Left hindlimb (tissue), 1 donor: ENCODE measurements at regions not wholly inside any gene's neighbourhood (a gene's known extent, or its start where the extent isn't known, plus 50 kb on each side); places are given as distances from the start of the nearest gene placed in this dataset.

Source experiments
- DNase-seq: peaks from one replicate; pipeline ENCODE4 v3.0.0-alpha.2; 2018

DNA sequence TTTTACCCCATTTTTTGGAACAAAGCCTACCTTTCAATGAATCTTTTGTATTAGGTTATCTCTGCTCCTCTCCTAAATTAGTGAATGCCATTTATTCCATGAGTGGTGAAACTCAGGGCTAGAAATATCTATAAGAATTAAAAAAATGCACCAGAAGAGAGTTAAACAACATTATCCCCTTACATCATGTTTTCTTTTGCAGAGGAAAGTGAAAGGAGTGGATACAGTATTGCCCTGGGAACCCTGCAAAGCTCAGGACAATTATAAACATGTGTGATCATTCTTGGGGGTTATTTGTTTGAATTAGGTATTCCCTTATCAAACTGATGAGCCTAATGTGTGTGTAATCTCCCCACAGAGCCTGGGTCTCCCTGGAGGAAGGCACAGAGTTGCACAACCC is 559.2 kb downstream of the RNF144A start:
- no peak for DNase-seq

DNA sequence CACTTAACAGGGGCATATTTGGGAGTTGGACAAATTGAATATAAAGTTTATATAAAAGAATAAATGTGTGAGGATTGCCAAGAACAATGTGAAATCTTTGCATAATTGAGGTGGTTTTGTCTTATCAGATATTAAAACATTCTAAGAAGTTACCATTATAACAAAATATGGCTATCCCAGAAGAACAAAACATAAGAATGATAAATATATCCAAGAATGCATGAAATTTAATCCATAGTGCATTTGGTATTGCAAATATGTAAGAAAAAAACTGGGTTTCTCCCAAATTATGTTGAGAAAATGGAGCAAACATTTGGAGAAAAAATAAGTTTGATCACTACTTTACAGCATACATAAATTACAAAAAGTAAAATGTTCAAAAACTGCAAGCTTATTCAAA is 562.4 kb downstream of the RNF144A start:
- no peak for DNase-seq

DNA sequence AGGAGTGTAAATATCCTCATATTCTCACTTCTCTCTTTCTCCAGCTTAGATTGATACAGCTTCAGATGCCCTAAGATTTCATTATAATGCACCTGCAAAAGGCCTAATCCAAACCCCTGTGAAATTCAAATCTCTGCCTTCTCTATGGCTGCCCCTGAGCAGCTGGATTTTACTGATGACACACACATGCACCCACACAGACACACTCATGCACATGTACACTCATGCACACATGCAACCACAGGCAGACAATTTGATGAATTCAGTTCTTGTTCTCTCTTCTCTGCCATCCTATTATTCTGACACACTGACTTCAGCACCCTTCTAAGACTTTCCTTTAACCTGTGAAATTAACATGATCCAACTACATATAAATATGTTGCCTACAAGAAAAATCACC is 563.2 kb downstream of the RNF144A start:
- DNase-seq = no peak

DNA sequence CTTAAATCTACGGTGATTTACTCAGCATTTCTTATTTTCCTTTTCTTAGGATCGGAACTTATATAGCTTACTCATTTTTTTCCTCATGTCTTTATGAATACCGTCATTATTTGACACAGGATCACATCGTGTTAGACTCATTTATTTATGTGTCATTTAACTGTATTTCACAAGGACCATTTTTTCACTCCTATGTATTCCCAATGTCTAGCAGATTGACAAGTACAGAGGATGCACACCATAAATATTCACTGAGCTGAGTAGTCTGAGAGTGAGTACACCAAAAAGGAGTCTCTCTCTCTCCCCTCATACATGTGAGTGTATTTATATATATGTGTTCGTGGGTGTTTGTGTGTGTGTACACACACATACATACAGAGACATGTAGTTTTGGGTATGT is 573.5 kb downstream of the RNF144A start:
- DNase-seq = no peak

DNA sequence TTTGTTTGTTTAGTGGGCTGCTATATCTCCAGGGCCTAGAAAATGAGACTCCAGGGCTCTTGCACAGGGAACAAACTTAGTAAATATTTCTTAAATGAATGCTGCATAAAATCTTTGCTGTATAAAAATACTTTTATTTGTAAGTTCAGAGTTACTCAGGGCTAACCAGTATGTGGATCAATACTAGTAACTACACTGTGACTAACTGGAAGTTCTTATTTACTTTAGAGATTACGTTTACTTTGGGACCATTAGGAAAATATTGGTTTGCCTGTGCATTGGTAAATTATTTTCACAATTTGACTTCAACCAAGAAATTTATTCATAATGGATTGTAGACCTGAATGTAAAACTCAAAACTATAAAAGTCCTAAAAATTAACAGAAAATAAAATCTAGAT is 575.5 kb downstream of the RNF144A start:
- DNase-seq = no peak

DNA sequence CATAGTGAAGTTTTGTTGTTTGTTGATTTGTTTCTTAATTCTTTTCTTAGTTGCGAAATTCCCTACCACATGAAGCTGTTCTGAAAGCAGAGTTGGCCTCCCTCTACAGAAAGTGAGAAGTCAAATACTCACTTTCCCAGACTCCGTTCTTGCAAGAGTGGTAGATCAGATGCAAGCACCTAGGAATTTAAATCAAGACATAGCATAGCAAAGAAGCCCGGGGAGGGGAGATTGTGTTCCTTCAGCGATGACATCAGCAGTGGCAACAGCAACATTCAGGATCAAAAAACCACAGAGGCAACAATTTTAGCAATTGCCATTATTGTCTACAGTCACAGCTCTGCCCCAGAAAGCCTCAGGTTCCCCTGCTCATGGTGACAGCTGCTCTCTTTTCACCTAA is 580.0 kb downstream of the RNF144A start:
- no peak for DNase-seq

DNA sequence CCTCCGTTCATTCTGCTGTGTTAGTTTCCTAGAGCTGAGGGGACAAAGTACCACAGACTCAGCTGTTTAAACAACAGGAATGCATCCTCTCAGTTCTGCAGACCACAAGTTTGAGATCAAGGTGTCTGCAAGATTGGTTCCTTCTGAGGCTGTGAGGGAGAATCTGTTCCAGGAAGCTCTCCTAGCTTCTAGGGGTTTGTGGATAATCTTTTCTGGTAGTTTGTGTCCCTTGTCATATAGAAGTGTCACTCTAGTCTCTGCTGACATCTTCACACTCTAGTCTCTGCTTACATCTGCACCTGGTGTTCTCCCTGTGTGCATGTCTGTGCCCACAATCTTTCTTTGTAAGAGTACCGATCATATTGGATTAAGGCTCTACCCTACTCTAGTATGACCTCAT is 581.8 kb downstream of the RNF144A start:
- DNase-seq = no peak

DNA sequence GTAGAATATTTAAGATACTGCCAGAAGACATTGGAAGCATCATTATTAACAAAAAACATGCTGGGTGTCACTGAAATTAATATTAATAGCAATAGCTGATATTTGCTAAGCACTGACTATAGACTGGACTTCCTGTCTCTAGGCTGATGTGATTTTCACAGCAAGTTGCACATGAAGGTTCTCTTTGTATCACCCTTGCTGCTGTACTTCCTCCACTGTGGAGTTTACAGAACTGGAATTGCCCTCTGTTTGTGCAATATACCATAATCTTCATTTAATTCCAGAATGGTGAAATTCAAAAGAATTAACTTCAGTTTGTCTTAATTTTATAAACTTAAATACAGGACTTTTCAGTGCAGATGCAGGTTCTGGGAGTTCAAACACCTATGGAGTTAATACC is 585.1 kb downstream of the RNF144A start:
- no peak for DNase-seq

DNA sequence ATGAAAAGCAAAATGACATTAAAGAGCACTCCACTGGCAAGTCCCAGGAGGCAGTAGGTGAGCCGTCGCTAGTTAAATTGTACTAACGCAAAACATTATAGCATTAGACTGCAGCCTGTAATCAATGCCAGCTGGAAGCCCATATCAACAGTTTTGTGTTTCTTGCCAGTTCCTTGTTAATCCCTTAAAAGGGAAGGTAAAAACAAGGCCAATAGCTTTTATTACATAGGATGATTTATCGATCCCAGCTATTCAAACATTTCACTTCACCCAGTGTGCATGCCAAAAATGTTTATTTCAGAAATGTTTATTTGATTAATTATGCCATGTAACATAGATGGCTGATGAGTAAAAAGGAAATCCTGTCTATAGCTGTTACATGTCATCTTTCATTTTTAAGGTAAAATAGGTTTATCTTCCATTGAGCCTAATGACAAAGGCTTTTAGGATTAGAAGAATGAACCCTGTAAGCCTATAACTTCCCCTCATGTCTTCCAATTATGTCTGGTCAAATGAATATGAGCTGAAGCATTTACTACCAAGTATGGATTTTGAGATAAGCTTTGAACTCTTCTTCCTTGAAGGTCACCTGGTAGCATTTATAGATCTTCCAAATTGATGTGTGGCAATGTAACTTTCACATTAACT is 591.2 kb downstream of the RNF144A start:
- DNase-seq = no peak

DNA sequence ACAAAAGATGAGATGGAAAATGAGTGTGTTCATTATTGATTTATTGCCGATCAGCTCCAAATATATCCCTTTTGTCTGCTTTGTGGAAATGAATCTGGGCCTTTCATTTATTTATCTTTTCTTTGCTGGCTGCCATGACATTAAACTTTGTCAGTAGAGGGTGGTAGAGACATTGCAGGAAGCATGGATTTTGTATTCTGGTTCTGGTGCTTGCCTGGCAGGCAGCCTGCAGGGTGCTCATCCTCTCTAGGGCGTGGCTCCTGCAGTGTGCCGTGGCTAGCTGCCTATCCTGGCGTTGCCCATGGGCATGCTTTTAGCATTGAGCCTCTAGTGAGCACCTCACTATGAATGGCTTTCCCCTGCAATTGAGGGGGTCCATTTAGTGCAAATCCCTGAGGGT is 593.1 kb downstream of the RNF144A start:
- DNase-seq = no peak

DNA sequence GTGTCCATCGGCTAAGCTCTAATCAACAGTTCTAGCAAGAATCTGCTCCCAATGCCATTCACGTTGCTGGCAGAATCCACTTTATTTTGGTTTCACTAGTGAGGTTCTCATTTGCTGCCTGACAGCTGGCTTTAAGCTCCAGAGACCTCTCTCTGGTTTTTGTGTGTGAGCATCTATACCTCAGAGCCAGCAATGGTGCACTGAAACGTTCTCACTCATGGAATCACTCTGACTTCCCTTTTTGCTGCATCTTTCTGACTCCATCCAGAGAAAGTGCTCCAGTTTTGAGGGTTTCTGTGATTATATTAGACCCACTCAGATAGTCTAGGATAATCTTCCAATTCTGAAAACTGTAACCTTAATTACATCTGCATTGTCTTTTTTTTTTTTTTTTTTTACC is 596.6 kb downstream of the RNF144A start:
- no peak for DNase-seq

DNA sequence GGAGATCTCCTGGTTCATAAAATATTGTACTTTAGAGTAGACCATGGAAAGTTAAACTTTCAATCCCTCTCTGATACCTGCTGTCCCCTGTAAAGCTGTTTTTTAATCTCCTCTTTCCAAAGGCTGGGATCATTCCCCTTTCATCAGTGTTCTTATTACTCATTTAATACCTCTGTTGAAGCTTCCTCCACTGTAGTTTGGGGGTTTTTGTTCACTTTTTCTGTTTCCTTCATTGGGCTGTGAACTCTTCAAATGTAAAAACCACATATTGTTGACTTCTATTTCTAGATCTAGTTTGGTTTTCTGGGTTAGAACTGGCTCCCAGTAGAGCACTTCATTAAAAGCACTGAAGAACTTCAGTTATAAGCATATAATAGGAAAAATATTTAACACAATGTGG is 598.1 kb downstream of the RNF144A start:
- no peak for DNase-seq

DNA sequence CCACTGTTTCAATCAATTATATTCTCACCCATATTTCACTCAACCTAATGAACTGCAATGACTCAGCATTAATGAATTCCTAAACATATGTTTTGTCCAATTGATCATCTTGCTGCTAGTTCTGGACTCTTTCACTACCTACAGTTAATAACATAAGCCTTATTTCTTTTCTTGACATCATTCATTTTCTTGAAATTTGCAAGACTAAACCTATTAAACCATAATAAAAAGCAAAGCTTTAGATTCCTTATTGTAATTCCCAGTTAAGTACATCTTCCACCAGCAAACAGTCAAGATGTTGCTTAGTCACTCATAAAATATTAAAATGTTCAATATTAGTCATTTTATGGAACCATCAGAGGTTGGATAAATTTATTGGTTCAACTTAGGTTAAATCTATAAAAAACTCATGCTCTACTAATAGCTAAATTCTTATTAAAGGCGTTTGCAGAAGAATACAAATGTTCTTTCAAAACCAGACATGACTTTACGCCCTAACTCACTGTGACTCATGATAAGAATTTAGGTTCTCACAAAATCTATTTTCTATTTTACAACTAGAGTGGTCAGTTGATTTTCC is 599.4 kb downstream of the RNF144A start:
- no peak for DNase-seq

DNA sequence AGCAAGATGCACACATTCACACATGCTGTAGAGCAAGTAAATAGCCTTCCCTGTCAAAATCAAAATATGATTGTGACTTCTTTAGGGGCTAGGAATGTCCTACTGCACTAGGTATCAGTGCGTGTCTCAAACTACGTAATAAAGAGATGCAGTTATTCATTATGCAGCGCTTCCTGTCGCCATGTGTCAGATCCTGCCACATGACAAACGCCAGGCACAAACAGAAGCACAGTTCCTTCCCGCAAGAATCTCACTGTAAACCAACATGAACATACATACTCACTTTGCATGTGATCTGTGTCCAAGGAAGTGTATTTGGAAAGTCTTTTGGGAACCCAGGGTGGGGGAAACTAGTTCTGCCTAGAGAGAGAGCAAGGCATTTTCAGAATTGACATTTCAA is 599.9 kb downstream of the RNF144A start:
- no peak for DNase-seq

DNA sequence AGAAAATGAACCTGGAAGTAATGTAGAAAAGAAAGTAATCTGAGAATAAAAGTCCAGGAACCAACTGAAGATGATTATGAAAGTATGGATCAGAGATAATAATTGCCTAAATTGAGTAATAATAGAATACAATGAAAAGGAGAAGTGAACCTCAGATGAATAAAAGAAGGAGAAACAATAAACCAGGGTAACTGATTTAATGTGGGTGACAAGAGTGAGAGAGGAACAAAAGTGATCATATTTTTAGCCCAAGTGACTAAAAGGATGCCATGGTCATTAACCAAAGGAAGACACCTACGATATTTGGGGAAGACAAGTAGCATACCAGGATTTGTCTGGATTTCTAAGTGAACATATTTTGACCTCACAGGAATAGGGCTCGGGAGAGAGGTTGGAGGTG is 600.6 kb downstream of the RNF144A start:
- DNase-seq = no peak

DNA sequence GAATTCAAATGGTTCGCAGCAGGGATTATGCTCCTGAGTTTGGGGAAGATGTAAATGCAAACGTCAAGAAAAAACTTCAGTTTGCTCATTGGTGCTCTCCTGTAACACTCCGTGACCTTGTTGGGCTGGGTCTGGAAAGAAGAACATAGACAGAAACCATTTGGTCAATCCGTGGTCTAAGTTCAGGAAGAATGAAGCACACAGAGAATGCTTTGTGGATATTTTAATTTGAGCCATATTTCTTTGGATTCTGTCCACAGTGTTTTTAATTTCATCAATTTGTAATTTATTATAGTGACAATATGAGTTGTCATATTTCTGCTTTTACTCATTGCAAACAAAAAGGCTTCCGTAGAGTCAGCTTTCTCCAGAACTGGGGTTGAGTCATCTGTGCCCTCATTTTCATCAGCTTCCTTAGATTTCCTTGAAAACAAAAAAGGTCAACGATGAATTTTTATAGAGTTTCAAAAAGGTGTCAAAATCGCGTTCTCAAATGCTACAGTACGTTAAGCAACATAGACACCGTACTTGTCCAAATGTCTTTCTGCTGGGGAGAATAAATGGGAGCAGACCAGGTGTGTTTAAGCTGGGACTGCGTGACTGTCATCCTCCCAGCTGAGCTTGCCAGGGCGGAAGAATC is 606.4 kb downstream of the RNF144A start:
- DNase-seq = no peak

DNA sequence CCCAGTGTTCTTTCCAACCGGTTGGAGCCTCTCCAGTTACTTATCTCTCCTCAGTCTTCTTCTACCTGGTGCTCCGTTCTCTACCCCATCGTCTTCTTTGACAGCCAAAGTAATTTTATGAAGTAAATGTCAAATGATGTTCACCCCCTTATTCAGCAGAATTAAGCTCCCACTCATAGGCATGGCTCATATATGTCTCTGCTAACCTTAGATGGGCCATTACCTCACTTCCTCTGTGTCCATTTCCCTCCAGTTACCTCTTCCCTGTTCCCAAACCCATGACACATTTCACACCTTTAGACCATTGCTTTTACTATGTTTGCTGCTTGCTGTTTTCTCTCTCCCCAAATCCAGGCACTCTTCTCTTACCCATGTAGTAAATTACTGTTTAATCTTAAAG is 607.0 kb downstream of the RNF144A start:
- DNase-seq = no peak

DNA sequence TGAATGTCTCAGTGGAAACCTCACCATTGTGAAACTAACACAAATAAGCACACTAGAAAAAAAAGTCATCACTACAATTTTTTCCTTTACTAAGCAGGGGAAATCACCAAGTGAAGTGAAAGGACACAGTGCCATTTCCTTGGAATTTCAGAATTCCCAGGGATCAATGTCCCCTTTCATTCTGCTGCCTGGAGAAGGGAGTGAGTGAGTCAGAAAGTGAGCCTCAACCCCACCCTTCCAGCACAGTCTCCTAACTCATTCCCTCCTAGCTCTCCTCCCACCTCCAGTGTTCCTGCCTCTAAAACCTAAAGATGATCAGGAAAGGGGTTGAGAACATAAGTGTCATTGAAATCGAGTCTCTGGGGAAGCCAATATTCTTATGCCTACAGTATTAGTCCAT is 608.5 kb downstream of the RNF144A start:
- DNase-seq = no peak

DNA sequence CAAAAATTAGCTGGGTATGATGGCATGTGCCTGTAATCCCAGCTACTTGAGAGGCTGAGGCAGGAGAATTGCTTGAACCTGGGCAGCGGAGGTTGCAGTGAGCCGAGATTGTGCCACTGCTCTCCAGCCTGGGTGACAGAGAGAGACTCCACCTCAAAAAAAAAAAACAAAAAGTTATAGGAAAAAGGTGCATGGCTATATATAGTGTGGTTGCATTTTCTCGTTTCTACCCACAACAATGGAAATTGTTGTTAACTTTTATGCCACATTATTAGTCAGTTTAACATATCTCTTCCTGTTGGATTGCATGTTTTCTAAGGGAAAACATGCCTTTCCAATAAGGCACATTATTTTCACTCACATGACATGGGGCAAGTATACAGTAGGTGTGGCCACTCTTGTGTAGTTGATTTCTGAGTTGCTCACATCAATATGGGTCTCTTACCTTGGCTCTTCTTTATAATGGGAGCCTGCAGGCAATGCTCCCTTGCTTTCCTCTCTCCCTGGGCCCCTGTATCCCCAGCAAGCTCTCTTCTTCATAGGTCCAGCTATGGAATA is 610.0 kb downstream of the RNF144A start:
- DNase-seq = no peak

DNA sequence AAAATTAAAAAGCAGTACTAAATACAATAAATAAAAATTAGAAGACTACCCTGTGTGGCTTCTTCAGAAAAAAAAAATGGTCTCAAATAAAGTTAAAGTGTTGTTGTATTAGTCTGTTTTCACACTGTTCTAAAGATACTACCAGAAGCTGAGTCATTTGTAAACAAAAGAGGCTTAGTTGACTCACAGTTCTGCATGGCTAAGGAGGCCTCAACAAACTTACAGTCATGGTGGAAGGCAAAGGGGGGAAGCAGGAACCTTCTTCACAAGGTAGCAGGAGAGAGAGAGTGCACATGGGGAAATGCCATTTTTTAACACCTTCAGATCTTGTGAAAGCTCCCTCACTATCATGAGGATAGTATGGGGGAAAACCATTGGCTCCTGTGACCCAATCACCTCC is 612.8 kb downstream of the RNF144A start:
- no peak for DNase-seq

DNA sequence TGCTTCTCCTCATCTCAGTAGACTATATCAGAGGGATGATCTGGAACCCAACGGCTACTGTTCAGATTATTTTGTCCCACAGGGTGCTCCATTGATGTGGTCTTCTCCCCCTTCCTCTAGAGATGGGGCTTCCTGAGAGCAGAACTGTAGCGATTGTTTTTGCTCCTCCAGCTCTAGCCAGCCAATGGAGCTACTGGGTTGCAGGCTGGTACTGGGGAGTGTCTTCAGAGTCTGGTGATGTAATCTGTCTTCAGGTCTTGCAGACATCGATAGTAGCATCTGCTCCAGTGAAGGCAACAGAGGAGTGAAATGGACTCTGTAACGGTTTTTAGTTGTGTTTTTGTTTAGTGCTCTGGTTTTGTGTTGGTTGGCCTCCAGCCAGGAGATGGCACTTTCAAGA is 621.9 kb downstream of the RNF144A start:
- no peak for DNase-seq

DNA sequence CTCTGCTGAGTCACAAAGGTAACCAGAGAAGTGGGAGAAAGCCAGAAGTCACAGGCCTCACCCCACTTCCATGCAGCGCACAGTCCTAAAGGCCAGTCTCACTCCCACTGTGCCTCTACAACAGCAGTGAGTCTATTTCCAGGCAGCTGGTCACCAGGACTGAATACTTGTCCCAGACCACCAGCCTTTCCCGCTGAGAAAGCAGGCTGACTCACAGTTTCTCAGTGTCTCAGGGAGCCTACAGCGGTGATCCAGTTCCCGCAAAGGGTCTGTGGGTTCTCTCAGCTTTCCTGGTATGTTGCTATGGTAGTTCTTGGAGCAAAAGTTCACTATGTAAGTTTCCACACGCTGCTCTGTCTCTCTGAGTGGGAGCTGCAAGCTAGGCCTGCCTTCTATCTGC is 622.5 kb downstream of the RNF144A start:
- DNase-seq = peak; percentile 29

DNA sequence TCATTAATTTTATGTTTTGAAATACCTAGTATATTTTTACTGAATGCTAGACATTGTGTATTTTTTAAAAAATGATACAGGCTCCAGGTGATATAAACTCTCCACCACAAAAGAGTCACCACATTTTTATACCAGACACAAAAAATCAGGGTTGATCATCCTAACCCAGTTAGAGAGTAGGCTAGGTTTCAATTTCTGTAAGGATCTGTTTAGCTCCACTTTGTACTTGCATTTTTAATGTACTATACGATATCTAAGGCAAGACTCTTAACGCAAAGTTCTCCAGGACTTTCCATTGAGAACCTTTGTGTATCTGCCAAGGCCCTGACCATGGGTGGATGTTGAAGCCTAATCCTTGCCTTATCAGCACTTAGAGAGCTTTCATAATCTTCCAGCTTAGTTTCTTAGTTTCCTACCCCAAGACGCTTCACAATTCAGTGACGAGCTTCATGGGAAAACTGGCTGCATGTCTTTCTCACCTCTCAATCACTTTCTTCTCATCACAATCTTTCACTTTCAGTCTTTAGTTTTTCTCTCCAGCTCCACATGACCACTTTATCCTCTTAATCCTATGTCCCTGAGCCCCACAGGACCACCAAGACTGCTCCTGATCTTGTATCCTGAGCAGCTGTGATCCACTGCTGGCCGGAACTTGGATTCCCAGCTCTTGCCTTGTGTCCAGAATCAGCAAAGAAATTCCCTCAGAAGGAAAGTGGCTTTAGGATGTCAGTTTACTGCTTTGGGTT is 635.8 kb downstream of the RNF144A start:
- no peak for DNase-seq

DNA sequence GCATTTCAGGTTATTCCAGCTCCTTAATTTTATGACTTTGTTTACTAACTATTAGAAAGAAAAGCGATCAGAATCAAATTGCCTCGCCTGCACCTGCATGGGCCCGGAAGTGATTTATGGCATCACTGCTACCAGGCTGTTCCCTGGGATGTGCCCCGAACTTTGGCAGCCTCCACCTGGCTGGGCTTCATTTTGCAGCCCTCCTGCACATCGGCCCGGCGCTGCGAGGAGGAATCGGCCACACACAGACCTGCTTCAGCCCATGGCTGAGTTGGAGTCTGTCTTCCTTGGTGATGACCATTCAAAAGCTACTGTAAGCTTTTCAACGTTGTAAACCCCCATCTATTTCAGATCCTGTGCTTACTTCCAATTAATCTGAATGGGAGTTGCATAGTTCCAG is 638.0 kb downstream of the RNF144A start:
- no peak for DNase-seq
